Erythroblast (primary cell): ENCODE measurements at regions not wholly inside any gene's neighbourhood (a gene's known extent, or its start where the extent isn't known, plus 50 kb on each side); places are given as distances from the start of the nearest gene placed in this dataset.
A peak's percentile ranks its signal among the peaks of the same experiment; 100 is the strongest.
"Not testable (repeated sequence)": the region's sequence is repeated elsewhere in the genome, so short reads cannot be mapped to it uniquely, and the experiment has no call there.

ENCODE experiments used
- DNase-seq, 2 experiments: peaks; one replicate each; lab custom pipeline; 2025; lab: John Stamatoyannopoulos, UW
- GATA1 ChIP-seq: IDR thresholded peaks from 2 replicates; pipeline ENCODE4 v1.6.1; 2011; ENCODE audit warnings: low read depth, mild to moderate bottlenecking, control low read depth, low read length, moderate library complexity
- POLR2A ChIP-seq: IDR thresholded peaks from 2 replicates; pipeline ENCODE4 v1.6.1; 2011; ENCODE audit warnings: mild to moderate bottlenecking, low read length

DNA sequence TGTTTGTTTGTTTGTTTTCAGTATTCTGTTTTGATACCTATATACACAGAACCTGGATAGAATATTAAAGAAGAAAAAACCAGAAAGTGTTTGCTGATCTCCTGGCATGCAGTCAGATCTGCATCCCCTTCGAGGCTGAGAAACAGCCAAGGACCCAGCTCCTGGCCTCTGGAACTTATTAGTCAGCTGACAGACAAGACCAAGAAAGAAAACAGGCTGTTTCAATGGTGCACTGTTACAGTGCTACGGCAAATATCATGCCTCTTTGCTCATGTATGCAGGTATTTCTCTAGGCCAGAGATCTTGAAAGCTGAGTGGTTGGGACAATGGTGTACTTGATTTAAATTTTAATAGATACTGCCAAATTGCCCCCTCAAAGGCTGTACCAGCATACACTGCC is 95.0 kb downstream of the C5orf15 start:
- TF ChIP-seq GATA1 (no peak), POLR2A (no peak)
- DNase-seq: no peak

DNA sequence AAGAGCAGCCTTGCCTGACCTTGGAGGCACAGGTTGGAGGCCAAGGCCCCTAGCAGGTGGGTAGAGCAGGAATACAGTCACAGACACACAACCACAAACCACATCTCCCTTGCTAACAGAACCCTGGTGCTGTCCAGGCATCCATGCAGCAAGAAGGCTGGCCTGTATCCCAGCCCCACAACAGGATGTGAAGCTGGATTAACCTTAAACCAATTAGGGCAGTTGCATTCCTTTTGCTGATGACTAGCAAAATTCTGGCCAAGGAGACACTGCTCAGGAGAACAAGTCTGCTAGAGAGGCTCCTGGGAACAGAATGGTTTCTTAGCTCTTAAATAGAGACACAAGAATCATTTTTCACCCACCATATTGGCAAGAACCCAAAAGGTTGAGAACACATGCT is 97.8 kb downstream of the C5orf15 start:
- DNase-seq: no peak
- TF ChIP-seq POLR2A: no peak

DNA sequence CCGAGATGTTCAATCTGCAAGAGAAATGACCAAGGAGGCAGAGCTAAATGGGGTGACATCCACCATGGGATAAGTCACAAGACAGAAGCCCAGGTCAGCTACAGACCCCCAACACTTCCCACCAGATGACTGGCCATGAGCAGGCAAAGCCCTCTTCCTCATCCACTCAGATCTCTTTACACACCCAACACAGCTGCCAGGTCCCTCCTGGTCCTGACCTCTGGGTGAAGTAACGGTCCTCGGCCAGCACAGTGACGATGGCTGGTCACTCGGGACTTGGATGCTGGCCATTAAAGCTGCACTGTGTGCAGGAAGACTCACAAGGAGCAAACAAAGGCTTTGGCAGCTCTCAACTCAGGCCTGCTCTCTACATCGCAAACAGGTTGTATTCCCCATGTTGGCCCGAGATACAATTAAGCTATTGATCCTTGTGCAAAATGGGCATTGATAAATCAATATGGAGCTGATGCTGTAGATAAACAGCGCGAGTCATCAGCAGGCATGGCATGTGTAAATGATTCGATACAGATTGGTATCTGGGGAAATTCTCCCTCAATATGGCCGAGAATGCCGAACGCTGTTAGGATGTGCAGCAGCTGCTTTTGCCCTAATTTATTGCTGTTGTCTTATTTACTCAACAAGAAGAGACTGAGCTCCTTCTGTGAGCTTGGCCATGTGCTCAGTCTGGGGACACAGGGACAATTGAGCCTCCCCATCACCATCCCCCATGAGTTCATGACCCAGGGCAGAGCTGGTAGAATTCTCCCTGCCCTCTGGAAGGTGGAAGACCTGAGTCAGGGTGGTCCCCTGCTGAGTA is 98.7 kb downstream of the C5orf15 start:
- TF ChIP-seq POLR2A (no peak), GATA1 (no peak)
- no peak for DNase-seq

DNA sequence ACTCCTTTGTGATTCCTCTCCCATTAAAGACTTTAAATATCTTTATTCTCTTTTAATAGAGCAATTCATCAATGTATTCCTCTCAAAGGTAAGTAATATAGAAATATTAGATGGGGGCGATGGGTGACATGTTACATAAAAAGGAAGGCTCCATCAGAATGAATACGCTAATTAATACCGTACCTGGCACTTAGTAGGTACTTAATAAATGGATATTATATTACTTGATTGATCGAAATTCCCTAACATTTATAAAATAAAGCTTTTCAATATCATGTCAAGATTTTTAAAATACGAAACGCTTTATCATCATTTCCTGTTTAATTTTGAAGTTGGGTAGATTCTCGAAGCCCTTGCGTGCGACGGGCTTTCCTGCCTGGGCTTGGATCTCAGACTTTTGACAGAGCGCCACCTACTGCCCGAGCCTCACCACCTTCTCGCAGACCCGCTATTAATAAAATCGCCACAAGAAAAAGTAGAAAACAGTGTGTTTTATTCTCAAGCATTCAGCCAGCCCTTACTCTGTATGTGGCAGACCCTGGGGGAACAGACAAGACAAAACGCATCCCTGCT is 99.4 kb downstream of the C5orf15 start:
- DNase-seq: peak; percentile 74 to 82
- TF ChIP-seq GATA1: no peak
- TF ChIP-seq POLR2A: no peak

DNA sequence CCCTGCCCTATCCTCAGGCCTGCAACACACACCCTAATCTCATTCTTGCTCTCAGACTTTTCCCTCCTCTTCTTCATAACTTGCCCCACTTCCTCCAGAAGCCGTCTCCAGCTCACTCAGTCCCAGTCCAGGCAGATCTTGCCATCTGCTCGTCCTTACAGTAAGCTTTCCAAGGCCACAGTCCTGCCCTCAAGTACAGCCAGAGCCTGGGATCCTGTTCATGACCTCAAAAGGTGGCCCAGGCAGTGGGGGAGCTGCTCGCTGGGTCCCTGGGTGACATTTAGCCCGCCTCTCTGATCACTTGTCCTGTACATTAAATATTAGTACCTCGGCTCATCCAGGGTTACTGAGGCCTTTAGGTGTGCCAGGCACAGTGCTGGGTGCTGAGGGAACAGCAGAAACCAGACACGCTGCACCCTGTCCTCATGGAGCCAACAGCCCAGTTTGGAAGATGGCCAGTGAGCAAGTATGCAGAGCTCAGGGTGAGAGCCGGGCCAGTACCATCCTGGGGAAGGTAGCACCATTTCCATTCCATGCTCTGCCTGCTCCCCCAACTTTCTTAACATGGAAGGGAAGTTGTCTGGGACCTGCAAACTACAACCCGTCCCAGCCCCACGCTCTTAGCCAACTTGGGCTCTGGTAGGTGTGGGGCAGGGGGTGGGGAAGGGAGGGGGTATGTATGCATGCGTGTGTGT is 100.4 kb downstream of the C5orf15 start:
- TF ChIP-seq GATA1 (no peak), POLR2A (no peak)
- DNase-seq: no peak

DNA sequence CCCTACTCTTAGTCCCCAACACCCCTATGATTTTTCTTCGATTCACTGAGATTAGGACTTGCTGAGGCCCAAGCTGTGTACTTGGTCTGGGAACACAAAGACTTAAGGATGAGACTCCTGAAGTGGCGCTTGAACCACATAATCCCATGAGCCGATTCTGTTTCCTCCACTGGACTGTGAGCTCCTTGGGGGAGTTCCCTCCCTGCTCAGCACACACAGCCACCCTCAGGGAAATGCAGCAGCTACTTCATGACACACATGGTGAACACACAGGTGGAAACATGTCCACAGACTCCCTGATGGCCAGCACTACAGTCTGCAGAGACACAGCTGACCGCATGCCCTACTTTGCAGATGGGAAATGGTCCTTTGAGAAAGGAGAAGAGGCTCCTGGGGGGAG is 101.1 kb downstream of the C5orf15 start:
- no peak for TF ChIP-seq POLR2A
- TF ChIP-seq GATA1: no peak
- no peak for DNase-seq

DNA sequence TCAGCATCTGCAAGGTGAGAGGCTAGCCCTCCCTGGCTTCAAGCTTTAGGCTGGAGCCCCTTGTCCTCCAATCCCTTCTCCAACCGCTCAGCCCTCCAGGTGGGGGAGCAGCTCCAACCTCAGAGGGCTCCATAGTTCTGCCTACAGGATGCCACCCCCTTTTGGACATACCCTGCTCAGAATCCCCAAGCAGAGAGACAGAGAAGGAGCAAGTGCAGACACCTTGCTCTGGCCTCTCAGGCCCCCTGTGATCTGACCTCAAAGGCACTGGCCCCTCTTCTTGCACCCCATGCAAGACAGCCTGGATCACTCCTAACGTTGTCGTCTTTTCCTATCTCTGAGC is 101.6 kb downstream of the C5orf15 start:
- DNase-seq: no peak
- no peak for TF ChIP-seq GATA1
- TF ChIP-seq POLR2A: no peak

DNA sequence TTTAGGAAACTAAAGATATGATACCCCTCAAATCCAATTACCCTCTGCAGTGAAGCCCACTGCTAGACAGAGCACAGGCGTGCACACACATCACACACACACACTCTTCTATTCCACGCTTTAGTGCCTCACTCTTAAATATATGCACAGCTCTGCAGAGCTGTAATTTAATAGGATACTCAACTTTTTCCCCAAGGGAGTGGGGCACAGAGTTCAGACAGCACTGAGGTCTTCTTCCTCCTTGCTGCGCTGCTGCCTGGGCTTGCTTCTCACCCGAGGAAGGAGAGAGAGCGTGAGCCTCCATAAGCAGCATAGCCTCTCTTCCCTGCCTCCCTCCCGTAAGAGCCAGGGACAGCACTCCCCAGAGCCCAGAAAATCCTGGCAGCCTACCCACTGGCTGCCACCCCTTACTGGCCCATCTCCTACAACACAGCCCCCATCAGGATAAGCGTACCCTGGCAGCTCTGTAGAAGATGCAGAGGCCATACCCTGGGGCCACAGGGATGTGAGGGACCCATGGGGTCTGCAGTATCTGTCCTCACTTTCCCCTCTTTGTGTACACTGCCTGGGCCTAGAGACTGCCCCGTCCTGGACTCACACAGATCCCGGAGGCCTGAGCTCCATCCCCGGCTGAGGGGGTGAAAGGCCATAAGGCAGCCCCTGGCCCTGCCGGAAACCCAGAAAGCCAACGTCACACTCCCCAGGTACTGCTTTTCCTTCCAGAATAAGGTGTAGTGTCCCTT is 102.1 kb downstream of the C5orf15 start:
- TF ChIP-seq GATA1 (no peak), POLR2A (no peak)
- DNase-seq: no peak

DNA sequence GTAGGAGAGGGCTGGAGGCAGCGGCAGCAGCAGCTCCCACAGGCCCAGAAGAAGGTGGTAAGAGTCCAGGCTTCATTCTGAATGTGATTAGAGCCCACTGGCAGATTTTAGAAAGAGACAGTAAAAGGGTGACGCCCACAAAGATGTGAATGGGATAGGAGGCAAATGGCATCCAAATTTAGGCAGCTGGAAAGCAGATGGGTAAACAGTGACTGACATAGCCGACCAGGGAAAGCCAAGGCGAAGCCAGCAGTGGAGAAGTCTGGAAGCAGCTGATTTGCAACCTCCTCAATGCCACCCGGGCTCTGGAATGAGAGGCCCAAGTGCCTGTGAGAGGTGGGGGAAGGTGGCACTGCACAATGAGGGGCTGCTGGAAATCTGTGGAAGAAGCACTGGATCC is 103.3 kb downstream of the C5orf15 start:
- no peak for DNase-seq
- TF ChIP-seq GATA1: no peak
- no peak for TF ChIP-seq POLR2A

DNA sequence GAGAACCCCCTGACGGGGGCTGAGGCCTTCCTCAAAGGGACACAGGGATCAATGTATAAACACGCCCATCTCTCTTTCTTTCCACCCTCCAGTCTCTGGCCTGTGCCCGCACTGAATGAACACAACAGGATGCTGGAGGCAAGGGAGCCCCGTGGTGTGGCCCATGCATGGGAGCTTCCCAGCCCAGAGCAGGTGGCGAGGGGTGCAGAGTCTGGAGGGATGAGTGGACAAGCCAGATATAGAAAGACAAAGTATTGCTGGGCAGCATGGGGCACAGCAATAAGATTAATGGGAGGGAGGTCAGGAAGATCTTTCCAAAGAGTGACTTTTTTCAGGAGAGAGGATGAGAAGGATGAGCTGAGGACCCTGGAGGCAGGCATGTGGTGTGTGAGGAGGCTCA is 103.7 kb downstream of the C5orf15 start:
- TF ChIP-seq GATA1 (no peak), POLR2A (no peak)
- DNase-seq: no peak

DNA sequence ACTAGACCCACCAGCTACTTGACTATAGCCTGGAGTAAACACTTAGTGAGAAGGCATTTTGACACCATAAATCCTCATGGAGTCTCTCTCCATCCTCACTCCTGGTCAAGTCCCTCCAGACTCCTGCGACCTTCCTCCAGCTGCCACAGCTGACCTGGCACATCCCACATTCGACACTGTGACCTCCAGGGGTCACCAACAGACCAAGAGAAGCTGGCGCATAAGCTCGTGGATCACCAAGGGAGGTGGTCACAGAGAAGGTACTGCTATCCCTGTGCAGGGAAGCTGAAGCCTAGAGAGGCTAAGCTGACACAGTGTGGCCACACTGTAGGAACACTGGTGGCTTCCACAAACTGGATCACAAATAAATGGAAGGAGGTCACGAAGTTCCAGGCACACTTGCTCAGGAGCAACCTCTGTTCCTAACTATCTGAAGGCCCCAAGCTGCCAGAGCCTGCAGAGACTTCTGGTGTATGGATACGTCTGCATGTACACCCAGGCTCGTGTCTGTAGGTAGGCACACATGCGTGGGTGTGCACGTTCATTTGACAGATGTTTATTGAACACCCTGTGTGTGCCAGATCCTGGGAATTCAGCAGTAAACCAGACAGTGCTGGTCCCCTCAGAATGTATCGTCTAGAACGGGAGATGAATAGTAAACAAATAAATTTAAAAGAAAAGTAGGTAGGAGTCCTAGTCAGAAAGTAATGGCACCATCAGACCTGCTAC is 104.4 kb downstream of the C5orf15 start:
- DNase-seq: peak; percentile 32 to 56
- TF ChIP-seq GATA1 (no peak), POLR2A (no peak)

DNA sequence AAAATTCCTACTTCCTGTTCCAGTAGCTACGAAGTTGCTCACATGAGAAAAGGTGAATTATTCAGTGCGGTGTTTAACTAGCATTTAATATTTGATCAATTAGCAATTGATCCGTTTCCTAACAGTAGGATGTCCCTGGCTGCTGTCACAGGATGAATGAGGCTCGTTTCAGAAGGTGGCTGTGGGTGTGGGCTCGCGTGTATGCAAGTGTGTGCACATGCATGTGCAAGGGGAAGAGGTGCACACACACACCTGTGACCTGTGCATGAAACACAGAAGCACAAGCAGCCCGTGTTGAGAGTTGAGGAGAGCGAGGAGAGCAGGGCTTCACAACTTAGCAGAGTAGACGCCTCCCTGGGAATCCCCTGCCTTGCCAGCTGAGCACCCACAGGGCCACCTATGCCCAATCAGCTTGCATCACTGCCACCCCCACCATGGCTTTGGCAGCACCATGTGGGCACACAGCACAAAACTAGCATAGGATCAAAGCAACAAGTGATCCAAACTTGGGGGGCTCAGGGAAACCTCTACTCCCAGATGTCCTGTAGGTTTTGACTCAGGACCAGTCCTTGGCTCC is 107.2 kb downstream of the C5orf15 start:
- TF ChIP-seq GATA1: no peak
- no peak for TF ChIP-seq POLR2A
- no peak for DNase-seq

DNA sequence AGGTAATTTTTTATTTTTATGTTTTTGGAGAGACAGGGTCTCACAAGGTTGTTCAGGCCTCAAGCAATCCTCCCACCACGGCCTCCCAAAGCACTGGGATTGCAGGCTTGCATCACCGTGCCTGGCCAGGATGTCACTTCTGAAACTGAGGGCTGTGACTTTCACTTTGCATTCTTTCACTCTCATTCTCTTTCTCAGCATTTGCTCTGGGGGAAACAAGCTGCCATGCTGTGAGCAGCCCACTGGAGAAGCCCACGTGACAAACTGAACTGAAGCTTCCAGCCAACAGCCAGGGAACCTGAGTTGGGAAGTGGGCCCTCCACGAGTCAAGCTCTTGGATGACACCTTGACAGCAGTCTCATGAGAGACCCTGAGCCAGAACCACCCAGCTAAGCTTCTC is 109.4 kb downstream of the C5orf15 start:
- DNase-seq: no peak
- TF ChIP-seq GATA1: no peak
- TF ChIP-seq POLR2A: no peak

DNA sequence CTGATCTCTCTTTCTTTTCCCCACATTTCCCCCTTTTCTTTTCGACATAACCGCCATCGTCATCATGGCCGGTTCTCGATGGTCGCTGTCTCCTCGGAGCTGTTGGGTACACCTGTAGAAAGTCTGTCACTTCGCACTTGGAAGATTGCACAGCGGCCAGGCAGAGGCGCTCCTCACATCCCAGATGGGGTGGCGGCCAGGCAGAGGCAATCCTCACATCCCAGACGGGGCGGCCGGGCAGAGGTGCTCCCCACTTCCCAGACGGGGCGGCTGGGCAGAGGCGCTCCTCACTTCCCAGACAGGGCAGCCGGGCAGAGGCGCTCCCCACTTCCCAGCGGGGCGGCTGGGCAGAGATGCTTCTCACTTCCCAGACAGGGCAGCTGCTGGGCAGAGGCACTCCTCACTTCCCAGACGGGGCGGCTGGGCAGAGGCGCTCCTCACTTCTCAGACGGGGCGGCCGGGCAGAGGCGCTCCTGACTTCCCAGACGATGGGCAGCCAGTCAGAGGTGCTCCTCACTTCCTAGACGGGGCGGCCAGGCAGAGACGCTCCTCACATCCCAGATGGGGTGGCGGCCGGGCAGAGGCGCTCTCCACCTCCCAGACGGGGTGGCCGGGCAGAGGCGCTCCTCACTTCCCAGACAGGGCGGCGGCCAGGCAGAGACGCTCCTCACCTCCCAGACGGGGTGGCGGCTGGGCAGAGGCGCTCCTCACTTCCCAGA is 110.7 kb downstream of the C5orf15 start:
- not testable (repeated sequence) for DNase-seq
